ENCODE measurements at regions not wholly inside any gene's neighbourhood (a gene's known extent, or its start where the extent isn't known, plus 50 kb on each side); places are given as distances from the start of the nearest gene placed in this dataset.
"Not testable (repeated sequence)": the region's sequence is repeated elsewhere in the genome, so short reads cannot be mapped to it uniquely, and the experiment has no call there.

- DNase-seq = no peak
Measured at GRCh38 chr14:38399652-38400051, 143.8 kb upstream of the CLEC14A start.

GRCh38 chr14:38394767-38395166 is 138.9 kb upstream of the CLEC14A start:
- DNase-seq = no peak

- no peak for DNase-seq
Measured at GRCh38 chr14:38394064-38394463, 138.2 kb upstream of the CLEC14A start.

- DNase-seq = no peak
Measured at GRCh38 chr14:38391334-38391733, 135.4 kb upstream of the CLEC14A start.

GRCh38 chr14:38389681-38390080 is 133.8 kb upstream of the CLEC14A start:
- no peak for DNase-seq

- no peak for DNase-seq
Measured at GRCh38 chr14:38387821-38388220, 131.9 kb upstream of the CLEC14A start.

- DNase-seq = no peak
Measured at GRCh38 chr14:38385836-38386235, 129.9 kb upstream of the CLEC14A start.

GRCh38 chr14:38385343-38385742 is 129.4 kb upstream of the CLEC14A start:
- DNase-seq = no peak

- no peak for DNase-seq
Measured at GRCh38 chr14:38384741-38385140, 128.8 kb upstream of the CLEC14A start.

- DNase-seq = no peak
Measured at GRCh38 chr14:38367922-38368321, 112.0 kb upstream of the CLEC14A start.

- DNase-seq = no peak
Measured at GRCh38 chr14:38366374-38366773, 110.5 kb upstream of the CLEC14A start.

GRCh38 chr14:38363217-38363616 is 107.3 kb upstream of the CLEC14A start:
- DNase-seq = no peak

- DNase-seq = no peak
Measured at GRCh38 chr14:38357557-38357956, 101.7 kb upstream of the CLEC14A start.

- DNase-seq = not testable (repeated sequence)
Measured at GRCh38 chr14:38355473-38355872, 99.6 kb upstream of the CLEC14A start.

GRCh38 chr14:38350102-38350501 is 94.2 kb upstream of the CLEC14A start:
- no peak for DNase-seq

GRCh38 chr14:38342803-38343202 is 86.9 kb upstream of the CLEC14A start:
- DNase-seq = no peak

GRCh38 chr14:38339696-38340095 is 83.8 kb upstream of the CLEC14A start:
- DNase-seq = no peak

- DNase-seq = no peak
Measured at GRCh38 chr14:38336298-38336697, 80.4 kb upstream of the CLEC14A start.

- DNase-seq = no peak
Measured at GRCh38 chr14:38330275-38330674, 74.4 kb upstream of the CLEC14A start.

- DNase-seq = no peak
Measured at GRCh38 chr14:38329246-38329645, 73.4 kb upstream of the CLEC14A start.

GRCh38 chr14:38316922-38317321 is 61.0 kb upstream of the CLEC14A start:
- DNase-seq = no peak

GRCh38 chr14:38311655-38312054 is 55.8 kb upstream of the CLEC14A start:
- no peak for DNase-seq

- DNase-seq = no peak
Measured at GRCh38 chr14:38310420-38310995, 54.6 kb upstream of the CLEC14A start.

- no peak for DNase-seq
Measured at GRCh38 chr14:38309522-38310277, 53.8 kb upstream of the CLEC14A start.
